ACHN (cell line): ENCODE measurements at regions not wholly inside any gene's neighbourhood (a gene's known extent, or its start where the extent isn't known, plus 50 kb on each side); places are given as distances from the start of the nearest gene placed in this dataset.

Experiments used
- DNase-seq: peaks from one replicate; pipeline ENCODE4 v3.0.0-alpha.2; 2015
- in situ Hi-C: cut with HindIII; loops from 2 replicates; pipeline ENCODE4 v1.10.0; 2017; ENCODE audit warnings: low sequenced_read_pairs, low pct_ligation_motif_present, low pct_unique_long_range_greater_than_20kb

DNA sequence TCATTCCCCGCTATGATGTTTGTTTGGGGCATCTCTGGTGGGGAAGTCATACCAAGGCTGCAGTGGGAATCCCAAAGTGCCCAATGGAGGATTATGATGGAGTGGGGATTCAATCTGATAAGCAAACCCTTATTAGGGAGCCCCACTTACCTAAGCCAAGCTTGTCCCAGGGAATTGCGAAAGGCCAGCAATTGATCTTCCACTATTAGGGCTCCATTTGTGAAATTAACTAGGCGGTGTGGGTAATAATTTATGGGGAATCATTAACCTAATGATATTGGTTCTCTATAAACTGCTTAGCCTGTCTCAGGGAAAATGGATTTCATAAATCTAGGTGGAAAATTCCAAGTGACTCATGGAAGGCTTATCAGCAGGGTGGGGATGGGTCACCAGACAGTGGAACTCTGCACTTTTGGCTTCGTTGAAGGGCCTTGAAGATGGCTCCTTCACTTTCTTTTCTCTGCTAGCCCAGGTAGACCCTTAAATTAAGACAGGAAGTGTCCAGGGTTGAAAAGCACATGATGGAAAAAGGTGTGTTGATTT, 113.0 kb upstream of the WSCD2 start:
- no peak for DNase-seq
- in situ Hi-C loops, result no loop called here

- in situ Hi-C loops, result no loop called here
- DNase-seq, result no peak
Measured at GRCh38 chr12:108017472-108018057, 111.5 kb upstream of the WSCD2 start.

DNA sequence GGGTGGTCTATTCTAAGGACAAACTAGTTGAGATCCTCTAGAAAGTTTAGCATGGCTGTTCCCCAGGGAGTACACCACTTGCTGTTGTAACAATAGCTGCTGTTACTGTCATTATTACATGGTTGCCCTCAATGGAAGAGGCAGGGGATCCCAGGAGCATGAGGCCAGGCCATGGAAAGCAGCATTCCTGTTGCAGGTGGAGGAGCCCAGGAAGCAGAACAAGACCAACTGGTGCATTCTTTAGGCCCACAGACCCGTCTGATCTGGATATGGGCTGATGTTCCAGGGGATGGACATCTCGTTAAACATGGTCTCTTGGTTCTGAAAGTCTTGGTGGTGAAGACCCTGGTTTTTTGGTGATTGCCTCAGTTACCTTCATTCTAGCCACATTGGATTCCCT, 109.2 kb upstream of the WSCD2 start:
- DNase-seq, result no peak
- in situ Hi-C loops, result no loop called here

DNA sequence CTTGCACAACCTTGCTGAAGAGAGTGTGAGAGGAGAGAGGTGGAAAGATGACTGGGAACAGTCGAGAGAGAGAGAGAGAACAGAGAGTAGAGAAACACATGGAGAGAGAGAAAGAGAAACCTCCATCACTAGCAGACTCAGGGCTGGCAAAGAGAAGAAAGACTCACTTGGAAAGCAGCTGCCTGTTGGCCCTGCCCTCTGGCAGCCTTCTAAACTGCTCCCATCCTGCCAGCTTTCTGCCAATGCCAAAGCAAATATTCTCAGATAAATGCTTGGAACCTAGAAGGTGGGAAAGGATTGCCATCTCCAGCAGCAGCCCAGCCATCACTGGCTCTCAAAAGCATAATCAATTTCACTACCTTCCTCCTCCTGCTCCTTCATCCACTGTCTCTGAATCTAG, 107.9 kb upstream of the WSCD2 start:
- no peak for DNase-seq
- in situ Hi-C loops, result no loop called here

- no peak for DNase-seq
- in situ Hi-C loops, result no loop called here
Measured at GRCh38 chr12:108021949-108022522, 107.1 kb upstream of the WSCD2 start.

- in situ Hi-C loops, result no loop called here
- no peak for DNase-seq
Measured at GRCh38 chr12:108029051-108029835, 99.8 kb upstream of the WSCD2 start.

DNA sequence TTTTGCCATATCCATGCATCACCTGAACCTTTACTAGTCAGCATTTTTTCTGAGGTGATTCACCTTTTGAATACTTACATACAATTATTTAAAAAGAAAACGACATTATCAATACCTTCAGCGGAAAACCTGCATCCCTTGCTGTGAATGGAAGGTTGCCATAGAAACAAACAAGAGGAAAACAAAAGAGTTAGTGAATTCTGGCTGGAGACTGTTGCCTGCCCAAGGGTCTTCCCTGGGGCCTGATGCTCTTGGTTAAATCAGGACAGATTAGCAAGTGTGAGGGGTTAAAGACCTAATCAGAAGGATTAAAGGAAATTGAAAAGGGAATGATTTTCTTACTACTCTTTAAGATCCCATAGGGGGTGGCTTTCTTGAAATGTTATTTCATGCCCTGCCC, 96.0 kb upstream of the WSCD2 start:
- in situ Hi-C loops, result no loop called here

GRCh38 chr12:108035372-108035771, 93.7 kb upstream of the WSCD2 start:
- no peak for DNase-seq
- in situ Hi-C loops, result no loop called here

More for the DNA sequence above, 96.0 kb upstream of the WSCD2 start:
- no peak for DNase-seq

DNA sequence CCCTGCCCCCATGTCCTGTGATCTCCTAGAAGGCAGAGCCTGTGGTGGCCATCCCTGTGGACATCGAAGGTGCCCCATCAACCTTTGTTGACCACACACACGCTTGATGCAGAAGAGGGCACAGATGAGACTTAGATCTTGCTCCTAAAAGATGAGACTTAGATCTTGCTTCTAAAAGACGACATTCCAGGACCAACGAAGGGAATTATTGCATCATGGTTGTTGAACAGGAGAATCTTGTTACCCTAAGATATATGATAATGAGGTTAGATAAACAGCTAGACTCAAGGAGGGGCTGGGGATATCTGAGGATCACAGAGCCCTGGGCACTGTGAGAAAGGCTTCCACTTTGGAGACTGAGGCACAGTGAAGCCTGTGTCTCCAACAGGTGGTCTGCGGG, 91.1 kb upstream of the WSCD2 start:
- DNase-seq, result no peak
- in situ Hi-C loops, result no loop called here

DNA sequence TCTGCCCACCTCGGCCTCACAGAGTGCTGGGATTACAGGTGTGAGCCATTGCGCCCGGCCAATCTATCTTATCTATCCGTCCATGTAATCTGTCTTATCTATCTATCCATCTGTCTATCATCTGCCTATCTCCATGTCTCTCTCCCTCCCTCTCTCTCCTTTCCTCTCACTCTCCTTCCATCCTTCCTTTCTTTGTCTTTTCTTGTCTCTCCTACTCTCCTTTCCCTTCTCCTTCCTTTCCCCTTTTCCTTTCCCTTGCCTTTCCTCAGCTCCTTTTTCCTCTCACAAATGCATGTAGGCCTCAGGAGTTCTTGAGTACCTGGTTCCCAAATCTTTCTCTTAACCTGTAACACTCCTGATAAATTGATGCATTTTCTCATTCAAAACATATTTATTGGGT, 89.3 kb upstream of the WSCD2 start:
- in situ Hi-C loops, result no loop called here
- no peak for DNase-seq

- DNase-seq, result no peak
- in situ Hi-C loops, result no loop called here
Measured at GRCh38 chr12:108040947-108041346, 88.1 kb upstream of the WSCD2 start.

GRCh38 chr12:108043286-108043685, 85.8 kb upstream of the WSCD2 start:
- no peak for DNase-seq
- in situ Hi-C loops, result no loop called here

- DNase-seq, result no peak
- in situ Hi-C loops, result no loop called here
Measured at GRCh38 chr12:108043750-108044533, 85.1 kb upstream of the WSCD2 start.

DNA sequence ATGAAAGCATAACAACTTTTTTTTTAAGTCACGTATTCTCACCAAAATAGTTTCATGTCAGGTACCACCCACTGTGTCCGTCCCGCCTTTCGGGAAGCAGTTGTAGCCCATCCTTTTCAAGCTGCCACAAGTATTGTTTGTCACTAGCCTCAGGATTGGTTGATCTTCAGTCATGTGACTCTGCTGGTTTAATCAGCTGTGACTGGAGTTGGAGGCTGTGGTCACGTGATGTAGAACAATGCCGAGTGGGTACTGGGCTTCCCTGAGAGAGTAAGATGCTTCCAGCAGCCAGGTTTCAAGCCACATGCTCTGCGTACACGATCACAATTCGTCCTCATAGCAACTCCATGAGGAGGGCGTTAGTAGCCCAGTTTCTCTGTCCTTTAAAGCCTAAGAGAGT, 83.0 kb upstream of the WSCD2 start:
- DNase-seq, result no peak
- in situ Hi-C loops, result no loop called here

DNA sequence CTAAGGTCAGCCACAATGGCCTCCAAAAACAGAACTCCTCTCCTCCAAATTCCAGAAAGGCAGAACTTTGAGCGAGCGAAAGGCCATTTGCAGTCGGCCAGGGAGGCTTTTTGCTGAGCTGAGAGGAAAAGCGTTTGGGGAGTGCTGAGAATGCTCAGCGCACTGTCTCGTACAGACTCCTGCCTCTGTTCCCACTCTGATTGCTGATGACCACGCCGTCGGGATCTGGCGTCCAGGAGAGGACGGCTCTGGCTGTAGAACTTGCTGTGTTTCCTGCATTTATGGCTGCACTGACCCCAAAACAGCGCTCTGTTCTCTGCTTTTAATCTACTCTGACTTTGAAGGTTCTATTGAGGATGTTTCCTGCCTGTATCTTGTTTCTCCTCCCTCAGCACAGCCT, 82.4 kb upstream of the WSCD2 start:
- in situ Hi-C loops, result no loop called here
- no peak for DNase-seq

- in situ Hi-C loops, result no loop called here
- DNase-seq, result no peak
Measured at GRCh38 chr12:108047071-108047550, 82.0 kb upstream of the WSCD2 start.

DNA sequence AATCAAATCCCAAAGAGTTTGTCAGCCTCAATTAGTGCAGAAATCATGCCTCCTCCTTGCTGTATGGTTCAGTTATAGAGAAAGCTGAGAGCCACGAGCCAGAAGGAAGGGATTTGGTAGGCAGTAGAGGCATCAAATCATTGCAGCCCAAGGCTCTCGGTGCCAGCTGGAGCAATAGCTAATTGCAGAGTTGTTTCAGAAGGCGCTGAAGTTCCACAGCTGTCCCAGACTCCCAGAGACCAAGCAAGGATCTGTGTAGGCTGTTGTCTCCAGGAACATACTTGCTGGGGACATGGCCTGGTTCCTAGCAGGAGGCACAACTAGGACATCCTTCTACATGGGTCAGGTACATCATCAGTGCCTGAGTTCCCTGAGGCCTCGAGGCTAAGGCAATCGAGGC, 80.4 kb upstream of the WSCD2 start:
- DNase-seq, result no peak
- in situ Hi-C loops, result no loop called here

DNA sequence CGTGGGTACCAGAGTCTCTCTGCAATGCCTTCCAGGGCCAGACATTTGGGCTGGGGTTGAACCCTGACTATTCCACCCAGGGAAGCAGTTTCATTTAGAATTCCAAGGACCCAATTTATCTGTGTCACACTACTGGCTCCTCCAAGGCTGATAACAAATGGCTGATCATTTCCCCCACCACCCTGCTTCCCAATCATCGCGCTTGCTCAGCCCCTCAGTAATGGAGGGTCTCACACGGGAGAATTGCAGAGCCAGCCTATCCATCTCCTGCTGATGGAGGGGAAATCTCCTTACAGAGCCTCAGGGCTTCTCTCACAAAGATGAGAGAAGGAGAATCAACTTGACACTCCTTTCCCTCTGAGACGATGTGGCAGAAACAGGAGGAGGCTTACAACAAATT, 78.4 kb upstream of the WSCD2 start:
- in situ Hi-C loops, result no loop called here

DNA sequence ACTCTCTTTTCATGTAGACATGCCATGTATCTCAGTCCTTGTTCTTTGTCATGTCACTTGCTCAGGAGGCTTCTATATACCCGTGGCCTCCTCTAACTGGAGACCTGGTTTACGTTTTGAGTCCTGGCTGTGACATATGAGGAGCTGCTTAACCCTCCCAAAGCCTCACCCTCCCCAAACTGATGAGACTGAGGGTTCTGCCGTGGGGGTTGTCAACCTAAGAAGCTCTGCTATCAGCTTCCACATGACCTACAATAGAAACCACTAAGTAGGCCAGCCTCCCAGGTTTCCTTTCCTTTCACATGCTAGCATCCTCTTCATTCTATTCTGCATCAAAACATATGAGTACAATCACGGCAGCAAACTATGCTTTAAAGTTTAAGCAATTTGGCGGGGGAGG, 76.8 kb upstream of the WSCD2 start:
- DNase-seq, result no peak
- in situ Hi-C loops, result no loop called here

More for the DNA sequence above, 78.4 kb upstream of the WSCD2 start:
- no peak for DNase-seq
